OCI-LY3 (cell line): ENCODE measurements at regions not wholly inside any gene's neighbourhood (a gene's known extent, or its start where the extent isn't known, plus 50 kb on each side); places are given as distances from the start of the nearest gene placed in this dataset.

ENCODE experiments used
- EZH2phosphoT487 ChIP-seq: fragments of 200-600 bp; shearing (Covaris generic); IDR thresholded peaks from 2 replicates; pipeline ENCODE4 v1.6.1; 2018; ENCODE audit warnings: antibody characterized with exemption, mixed run types, low read depth
- TF ChIP-seq, protein P1 (sequence below): fragments of 200-600, 300-600 bp; sonication (generic); IDR thresholded peaks from 2 replicates; pipeline ENCODE4 v1.5.1; 2014; ENCODE audit warnings: antibody characterized with exemption, low read length, low read depth

DNA sequence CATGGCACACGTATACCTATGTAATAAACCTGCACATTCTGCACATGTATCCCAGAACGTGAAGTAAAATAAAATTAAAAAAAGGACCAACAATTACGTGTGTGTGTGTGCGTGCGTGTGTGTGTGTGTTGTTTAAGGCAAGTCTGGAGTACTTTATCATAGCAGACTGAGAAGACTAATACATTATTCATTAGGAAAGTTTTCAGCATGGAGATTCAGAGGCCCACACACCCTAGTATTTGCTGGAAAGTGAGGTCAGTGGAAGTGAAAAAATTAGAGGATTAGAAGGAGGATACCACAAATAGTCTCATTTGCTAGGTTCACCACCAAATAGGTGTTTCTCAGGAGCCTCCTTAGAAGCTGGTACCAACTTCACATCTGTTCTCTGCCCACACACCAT lies 457.1 kb upstream of the CPEB2 start:
- TF ChIP-seq, protein P1, sequence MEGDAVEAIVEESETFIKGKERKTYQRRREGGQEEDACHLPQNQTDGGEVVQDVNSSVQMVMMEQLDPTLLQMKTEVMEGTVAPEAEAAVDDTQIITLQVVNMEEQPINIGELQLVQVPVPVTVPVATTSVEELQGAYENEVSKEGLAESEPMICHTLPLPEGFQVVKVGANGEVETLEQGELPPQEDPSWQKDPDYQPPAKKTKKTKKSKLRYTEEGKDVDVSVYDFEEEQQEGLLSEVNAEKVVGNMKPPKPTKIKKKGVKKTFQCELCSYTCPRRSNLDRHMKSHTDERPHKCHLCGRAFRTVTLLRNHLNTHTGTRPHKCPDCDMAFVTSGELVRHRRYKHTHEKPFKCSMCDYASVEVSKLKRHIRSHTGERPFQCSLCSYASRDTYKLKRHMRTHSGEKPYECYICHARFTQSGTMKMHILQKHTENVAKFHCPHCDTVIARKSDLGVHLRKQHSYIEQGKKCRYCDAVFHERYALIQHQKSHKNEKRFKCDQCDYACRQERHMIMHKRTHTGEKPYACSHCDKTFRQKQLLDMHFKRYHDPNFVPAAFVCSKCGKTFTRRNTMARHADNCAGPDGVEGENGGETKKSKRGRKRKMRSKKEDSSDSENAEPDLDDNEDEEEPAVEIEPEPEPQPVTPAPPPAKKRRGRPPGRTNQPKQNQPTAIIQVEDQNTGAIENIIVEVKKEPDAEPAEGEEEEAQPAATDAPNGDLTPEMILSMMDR = no peak
- TF ChIP-seq EZH2phosphoT487 = no peak
